ENCODE measurements at regions not wholly inside any gene's neighbourhood (a gene's known extent, or its start where the extent isn't known, plus 50 kb on each side); places are given as distances from the start of the nearest gene placed in this dataset.

DNA sequence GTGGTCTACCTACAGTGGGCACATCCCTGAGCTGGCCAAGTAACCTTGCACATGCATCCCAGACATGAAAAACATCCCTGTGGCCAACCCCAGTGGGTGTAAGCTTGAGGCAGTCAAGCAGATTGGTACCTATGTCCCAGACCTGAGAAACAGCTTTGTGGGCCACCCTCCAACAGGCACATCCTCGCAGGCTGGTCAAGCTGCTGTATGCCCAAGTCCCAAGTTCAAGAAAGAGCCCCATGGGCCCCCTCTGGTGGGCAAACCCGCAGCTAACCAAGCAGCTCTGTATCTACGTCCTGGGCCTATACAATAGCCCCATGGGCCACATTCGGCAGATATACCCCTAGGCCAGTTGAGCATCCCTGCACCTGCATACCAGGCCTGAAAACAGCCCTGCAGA, 186.3 kb upstream of the GPR149 start:
- Histone ChIP-seq H3K4me1 (ENCODE audit: control insufficient read depth in 2 of 2, insufficient read depth in 2 of 2, low read length in 2 of 2) (no peaks in the 10 kb centered on the region), H4K20me1 (ENCODE audit: control insufficient read depth, insufficient read depth, low read length, poor library complexity, severe bottlenecking) (no peaks in the 10 kb centered on the region), H3K4me3 (ENCODE audit: control extremely low read depth in 1 of 5, extremely low read depth in 1 of 5, insufficient read depth in 1 of 5, low read depth in 2 of 5, low read length in 4 of 5) (no peak overlapping the region), H3K4me2 (replicated peaks; ENCODE audit: low read depth, low read length, poor library complexity, severe bottlenecking) (no peak overlapping the region), H3K9ac (ENCODE audit: low read length) (no peak overlapping the region), H3K36me3 (replicated peaks in 1 of 2; ENCODE audit: control extremely low read depth in 1 of 2, control insufficient read depth in 1 of 2, extremely low read depth in 1 of 2, insufficient read depth in 2 of 2, low read length in 1 of 2) (no peaks in the 10 kb centered on the region), H2AFZ (ENCODE audit: insufficient read depth, low read depth, low read length, poor library complexity, severe bottlenecking) (no peak overlapping the region), H3K27me3 (replicated peaks in 1 of 4; ENCODE audit: control extremely low read depth in 1 of 4, control insufficient read depth in 3 of 4, insufficient read depth in 4 of 4, low read length in 3 of 4) (no peaks in the 10 kb centered on the region), H3K79me2 (ENCODE audit: control insufficient read depth, insufficient read depth, low read length) (no peaks in the 10 kb centered on the region), H3K9me3 (ENCODE audit: control extremely low read depth in 1 of 3, control insufficient read depth in 2 of 3, insufficient read depth in 1 of 3, low read length in 2 of 3) (peaks cover 0 to 16% (median 3%) of the 10 kb centered on the region in 3 donors), H3K27ac (ENCODE audit: low read length in 2 of 2) (no peak overlapping the region)
- POLR2A ChIA-PET = no interaction called here
- Mint-ChIP-seq H3K4me3 (no peak overlapping the region), H3K27me3 (no peaks in the 10 kb centered on the region), H3K9me3 (ENCODE audit: insufficient read depth) (peaks cover 3% of the 10 kb centered on the region), H3K4me1 (no peaks in the 10 kb centered on the region), H3K27ac (no peak overlapping the region)
- TF ChIP-seq, protein P1, sequence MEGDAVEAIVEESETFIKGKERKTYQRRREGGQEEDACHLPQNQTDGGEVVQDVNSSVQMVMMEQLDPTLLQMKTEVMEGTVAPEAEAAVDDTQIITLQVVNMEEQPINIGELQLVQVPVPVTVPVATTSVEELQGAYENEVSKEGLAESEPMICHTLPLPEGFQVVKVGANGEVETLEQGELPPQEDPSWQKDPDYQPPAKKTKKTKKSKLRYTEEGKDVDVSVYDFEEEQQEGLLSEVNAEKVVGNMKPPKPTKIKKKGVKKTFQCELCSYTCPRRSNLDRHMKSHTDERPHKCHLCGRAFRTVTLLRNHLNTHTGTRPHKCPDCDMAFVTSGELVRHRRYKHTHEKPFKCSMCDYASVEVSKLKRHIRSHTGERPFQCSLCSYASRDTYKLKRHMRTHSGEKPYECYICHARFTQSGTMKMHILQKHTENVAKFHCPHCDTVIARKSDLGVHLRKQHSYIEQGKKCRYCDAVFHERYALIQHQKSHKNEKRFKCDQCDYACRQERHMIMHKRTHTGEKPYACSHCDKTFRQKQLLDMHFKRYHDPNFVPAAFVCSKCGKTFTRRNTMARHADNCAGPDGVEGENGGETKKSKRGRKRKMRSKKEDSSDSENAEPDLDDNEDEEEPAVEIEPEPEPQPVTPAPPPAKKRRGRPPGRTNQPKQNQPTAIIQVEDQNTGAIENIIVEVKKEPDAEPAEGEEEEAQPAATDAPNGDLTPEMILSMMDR (IDR thresholded peaks at IDR 0.05) = no peak
- TF ChIP-seq EZH2 (IDR thresholded peaks at IDR 0.05; ENCODE audit: borderline replicate concordance, insufficient read depth, low read depth, low read length, poor library complexity, severe bottlenecking) = no peak
- CTCF ChIA-PET = no interaction called here
- ATAC-seq (ENCODE audit: low read depth) (no peak), DNase-seq (no peak)
- intact Hi-C loops (cut with micrococcal nuclease) = no loop called here
- 92% methylated on average over 4 of the region's 4 CpGs for WGBS (ENCODE audit: insufficient coverage)

DNA sequence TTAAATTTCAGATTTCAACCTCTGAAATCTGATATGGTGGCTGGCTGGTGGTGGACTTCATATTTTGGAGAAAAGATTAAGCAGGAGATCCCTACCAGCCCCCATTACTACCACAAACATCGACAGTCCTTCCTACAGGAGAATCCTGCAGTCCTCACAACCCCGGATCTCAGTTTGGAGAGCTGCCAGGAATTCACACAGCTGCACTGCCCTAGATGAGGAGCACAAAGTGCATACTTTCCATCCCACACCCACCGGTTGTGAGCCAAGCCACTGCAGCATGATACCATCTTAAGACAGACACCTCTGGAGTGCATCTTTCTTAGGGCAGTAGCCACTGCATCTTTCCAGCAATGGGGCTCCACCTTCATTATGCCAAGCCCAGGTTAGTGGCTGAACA, 185.5 kb upstream of the GPR149 start:
- no peaks in the 10 kb centered on the region for H3K4me1 Mint-ChIP-seq
- H3K4me2 ChIP-seq (replicated peaks; ENCODE audit: low read depth, low read length, poor library complexity, severe bottlenecking) = no peak overlapping the region
- H4K20me1 ChIP-seq (ENCODE audit: control insufficient read depth, insufficient read depth, low read length, poor library complexity, severe bottlenecking) = no peaks in the 10 kb centered on the region
- no peaks in the 10 kb centered on the region for H3K4me1 ChIP-seq (ENCODE audit: control insufficient read depth in 2 of 2, insufficient read depth in 2 of 2, low read length in 2 of 2)
- H3K27me3 ChIP-seq (replicated peaks in 1 of 4; ENCODE audit: control extremely low read depth in 1 of 4, control insufficient read depth in 3 of 4, insufficient read depth in 4 of 4, low read length in 3 of 4) = no peaks in the 10 kb centered on the region
- ATAC-seq (ENCODE audit: low read depth) (no peak), DNase-seq (no peak)
- H2AFZ ChIP-seq (ENCODE audit: insufficient read depth, low read depth, low read length, poor library complexity, severe bottlenecking) = no peak overlapping the region
- no peaks in the 10 kb centered on the region for H3K79me2 ChIP-seq (ENCODE audit: control insufficient read depth, insufficient read depth, low read length)
- POLR2A ChIA-PET = no interaction called here
- no peaks in the 10 kb centered on the region for H3K36me3 ChIP-seq (replicated peaks in 1 of 2; ENCODE audit: control extremely low read depth in 1 of 2, control insufficient read depth in 1 of 2, extremely low read depth in 1 of 2, insufficient read depth in 2 of 2, low read length in 1 of 2)
- H3K4me3 ChIP-seq (ENCODE audit: control extremely low read depth in 1 of 5, extremely low read depth in 1 of 5, insufficient read depth in 1 of 5, low read depth in 2 of 5, low read length in 4 of 5) = no peak overlapping the region
- WGBS (ENCODE audit: insufficient coverage) = 91% methylated on average over 3 of the region's 3 CpGs
- no peak overlapping the region for H3K27ac Mint-ChIP-seq
- H3K9ac ChIP-seq (ENCODE audit: low read length) = no peak overlapping the region
- H3K27ac ChIP-seq (ENCODE audit: low read length in 2 of 2) = no peak overlapping the region
- intact Hi-C loops (cut with micrococcal nuclease) = no loop called here
- CTCF ChIA-PET = no interaction called here
- H3K4me3 Mint-ChIP-seq = no peak overlapping the region
- no peaks in the 10 kb centered on the region for H3K27me3 Mint-ChIP-seq
- TF ChIP-seq, protein P1 (IDR thresholded peaks at IDR 0.05) = no peak
- peaks cover 0 to 16% (median 3%) of the 10 kb centered on the region in 3 donors for H3K9me3 ChIP-seq (ENCODE audit: control extremely low read depth in 1 of 3, control insufficient read depth in 2 of 3, insufficient read depth in 1 of 3, low read length in 2 of 3)
- peaks cover 3% of the 10 kb centered on the region for H3K9me3 Mint-ChIP-seq (ENCODE audit: insufficient read depth)

Data from B cell (primary cell).